ENCODE measurements at regions not wholly inside any gene's neighbourhood (a gene's known extent, or its start where the extent isn't known, plus 50 kb on each side); places are given as distances from the start of the nearest gene placed in this dataset.
A peak's percentile ranks its signal among the peaks of the same experiment; 100 is the strongest.
"Not testable (repeated sequence)": the region's sequence is repeated elsewhere in the genome, so short reads cannot be mapped to it uniquely, and the experiment has no call there.

DNA sequence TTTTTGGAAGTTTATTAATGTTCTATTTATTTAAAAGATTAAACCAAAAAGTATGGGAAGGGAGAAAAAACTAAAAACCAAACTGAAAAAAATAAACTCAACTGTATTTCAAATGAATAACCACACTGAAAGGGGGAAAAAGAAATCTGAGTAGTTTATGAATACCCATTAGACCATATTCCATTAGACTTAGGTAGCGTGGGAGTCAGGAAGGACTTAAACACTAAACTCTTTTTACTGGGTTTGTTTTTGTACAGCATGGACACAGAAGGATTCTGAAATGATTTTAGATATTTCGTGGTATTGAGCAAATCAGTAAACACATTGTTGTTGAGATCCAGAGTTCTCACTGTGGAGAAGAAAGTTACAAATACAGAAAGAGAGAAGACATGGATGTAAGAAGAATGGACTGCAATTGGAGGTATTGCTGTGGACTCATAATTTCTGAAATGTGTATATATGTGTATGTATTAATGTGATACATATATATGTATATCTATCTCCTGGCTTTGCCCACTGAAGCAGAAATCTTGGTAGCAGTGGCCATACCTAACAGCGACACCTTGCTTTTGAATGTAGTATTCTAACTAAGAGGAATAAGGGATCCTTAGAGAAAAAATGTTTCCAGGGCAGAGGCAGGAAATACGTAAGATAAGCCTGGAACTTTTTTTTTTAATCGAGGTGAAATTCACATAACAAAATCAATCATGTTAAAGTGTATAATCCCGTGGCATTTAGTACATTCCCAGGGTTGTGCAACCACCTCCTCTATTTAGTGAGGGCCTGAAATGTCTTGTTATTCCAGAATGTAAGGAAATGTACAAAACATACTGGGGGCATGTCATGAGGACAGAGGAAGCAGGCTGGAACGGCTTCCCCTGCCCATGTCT lies 228.8 kb downstream of the SMARCA2 start:
- no peak for DNase-seq (ENCODE audit: low spot score)

DNA sequence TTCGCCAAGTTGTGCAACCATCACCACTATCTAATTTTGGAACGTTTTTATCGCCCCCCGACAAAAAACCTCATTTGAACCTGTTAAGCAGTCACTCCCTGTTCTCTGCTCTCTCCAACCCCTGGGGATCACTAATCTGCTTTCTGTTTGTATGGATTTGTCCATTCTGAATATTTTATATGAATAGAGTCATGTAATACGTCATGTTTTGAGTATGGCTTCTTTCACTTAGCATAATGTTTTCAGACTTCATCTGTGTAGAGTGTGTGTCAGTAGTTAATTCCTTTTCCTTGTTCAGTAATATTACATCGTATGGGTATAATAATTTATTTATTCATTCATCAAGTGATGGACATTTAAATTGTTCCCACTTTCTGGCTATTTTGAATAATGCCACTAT lies 232.2 kb downstream of the SMARCA2 start:
- no peak for DNase-seq (ENCODE audit: low spot score)

DNA sequence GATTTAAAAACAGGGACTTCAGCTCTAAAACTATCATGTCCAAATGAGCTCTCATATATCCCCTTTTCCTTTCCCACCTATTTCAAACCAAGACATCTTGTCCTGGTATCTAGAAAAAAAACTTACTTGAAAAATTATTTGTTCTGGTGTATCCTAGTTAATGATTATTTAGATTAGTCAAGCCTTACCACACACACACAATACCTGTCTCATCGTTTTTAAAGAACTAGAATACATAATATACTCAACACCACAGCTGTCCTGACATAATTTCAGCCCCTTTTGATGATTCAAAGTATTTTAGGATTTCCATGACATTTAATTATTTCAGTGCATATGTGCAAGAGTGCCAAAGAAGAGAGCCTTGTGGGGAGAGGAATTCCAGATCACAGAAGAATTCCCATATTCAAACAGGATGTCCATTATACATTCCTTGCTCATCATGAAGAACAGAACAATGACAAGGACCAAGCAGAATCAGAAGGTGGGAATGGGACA lies 233.7 kb downstream of the SMARCA2 start:
- no peak for DNase-seq (ENCODE audit: low spot score)

DNA sequence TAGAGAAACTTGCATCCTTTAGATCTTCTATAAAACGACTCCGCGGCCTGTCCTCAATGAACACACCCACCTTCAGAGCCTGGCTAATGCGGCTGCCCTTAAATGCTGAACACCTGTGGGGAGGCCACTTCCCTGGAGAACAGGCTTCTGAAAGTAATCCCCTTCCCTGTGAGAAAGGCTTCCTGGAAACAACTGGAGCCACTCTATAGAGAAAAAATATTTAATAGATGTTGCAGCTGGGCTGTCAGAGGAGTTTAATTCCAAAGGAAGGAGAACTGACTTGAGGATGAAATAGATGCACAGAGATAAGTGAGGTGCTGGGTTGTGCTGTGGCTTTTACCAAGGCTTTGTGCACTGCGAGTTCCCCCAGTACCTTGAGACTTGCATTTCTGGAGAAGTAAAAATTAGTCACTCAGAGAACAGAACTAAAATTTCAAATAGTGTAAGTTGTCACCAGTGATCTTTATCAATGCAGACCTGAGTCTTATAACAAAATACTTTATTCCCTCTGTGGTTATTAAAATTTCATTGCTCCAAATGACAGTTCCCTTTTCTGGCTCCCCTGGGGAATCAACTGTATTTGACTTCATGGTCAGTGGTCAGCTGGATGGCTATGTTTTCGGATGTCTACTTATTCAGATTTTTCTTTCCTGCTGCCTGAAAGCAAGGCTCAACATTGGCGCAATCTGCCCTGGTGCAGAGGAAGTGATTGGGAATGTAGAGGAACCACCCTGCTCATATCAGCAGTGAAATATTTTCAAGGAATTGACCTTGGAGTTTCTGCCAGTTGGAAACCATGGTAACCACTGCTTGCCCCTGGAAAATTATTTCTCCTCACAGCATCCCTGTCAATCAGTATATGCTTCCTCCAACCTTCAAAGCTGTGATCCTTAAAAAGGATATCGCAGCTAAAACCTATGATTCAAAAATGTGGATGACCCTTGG lies 238.8 kb downstream of the SMARCA2 start:
- no peak for DNase-seq (ENCODE audit: low spot score)

DNA sequence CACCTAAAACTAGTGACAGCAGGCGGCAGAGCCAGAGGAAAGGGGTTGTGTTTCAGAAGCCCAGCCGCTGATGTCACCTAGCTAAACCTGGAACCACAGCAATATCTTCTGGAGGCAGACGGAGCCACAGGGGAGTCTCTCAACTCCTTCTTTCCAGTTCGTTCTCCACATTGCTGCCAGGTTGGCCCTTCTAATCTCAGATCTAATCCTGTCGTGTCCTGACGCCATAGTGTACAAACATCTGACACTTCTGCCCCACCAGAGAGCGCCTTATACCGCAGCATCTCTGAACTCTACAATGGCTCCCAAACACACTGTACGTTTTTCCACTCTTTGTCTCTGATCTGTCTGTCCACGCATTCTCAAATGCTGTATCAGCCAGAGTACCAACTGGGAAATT lies 240.0 kb downstream of the SMARCA2 start:
- no peak for DNase-seq (ENCODE audit: low spot score)

DNA sequence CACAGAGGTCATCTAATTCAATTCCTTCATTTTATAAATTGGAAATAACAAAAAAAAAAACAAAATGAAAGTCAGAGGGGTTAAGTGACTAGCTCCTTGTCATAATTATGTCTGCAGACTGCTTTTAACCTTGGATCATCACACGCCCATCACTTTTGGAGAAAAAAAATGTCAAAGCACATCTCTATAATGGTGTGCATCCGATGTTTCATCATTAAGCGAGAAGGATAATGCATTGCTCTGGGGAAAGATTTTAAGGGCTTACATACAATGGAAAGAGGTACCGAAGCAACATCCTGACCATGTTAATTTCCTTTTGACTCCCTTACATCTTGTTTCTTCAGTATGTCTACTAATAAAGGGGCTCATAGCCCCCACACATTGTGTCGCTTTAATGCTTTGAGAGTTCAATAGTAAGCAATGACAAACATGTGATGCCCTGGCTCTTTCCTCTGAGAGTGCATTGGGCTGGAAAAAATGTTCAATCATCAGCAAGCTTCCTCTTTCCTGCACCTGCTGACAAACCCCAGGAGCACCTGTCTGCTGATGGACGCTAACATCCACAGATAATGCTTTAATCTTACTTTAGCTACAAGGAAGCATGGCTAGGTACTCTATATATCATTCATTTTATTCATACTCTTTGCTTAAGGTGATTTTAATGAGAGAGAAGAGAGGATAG lies 242.2 kb downstream of the SMARCA2 start:
- no peak for DNase-seq (ENCODE audit: low spot score)

DNA sequence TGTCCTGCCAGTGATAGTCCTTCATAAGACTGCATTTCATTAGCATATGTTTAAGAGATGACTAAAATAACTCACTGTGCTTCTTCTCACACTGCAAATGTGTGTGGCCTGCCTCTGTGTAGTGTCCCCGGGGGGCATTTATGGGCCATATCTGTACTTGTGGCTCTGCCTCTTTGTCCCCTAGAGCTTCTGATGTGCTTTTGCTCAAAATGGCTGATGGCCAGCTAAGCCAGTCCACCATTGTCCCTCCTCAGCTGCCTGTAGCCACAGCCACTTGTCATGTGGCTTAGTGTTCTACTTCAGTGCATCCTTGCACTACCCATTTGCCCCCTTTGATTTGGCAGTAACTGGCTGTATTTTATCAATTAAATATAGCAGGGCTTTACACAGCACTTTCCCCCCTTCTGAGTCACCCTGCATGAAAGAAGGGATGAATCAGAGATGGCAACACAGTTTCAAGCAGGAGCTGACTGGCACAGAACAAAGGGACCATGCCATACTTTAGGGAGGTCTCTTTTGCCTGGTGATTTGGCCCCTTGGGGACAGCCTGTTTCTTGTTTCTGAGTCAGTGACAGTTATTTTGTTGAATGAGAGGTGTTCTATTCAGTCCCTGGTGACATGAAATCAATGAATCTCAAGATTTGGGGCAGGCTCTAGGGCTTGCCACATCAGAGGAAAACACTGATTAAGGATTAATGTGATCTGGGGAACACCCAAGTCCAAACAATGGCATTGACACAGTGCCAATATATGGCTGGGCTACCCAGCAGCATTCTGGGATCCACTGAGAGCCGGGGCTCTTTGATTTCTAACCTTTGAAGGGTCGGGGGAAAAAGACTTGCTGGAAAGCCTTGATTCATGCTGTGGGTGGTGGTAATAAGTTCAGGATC lies 245.5 kb downstream of the SMARCA2 start:
- DNase-seq (ENCODE audit: low spot score), result peak; percentile 59

DNA sequence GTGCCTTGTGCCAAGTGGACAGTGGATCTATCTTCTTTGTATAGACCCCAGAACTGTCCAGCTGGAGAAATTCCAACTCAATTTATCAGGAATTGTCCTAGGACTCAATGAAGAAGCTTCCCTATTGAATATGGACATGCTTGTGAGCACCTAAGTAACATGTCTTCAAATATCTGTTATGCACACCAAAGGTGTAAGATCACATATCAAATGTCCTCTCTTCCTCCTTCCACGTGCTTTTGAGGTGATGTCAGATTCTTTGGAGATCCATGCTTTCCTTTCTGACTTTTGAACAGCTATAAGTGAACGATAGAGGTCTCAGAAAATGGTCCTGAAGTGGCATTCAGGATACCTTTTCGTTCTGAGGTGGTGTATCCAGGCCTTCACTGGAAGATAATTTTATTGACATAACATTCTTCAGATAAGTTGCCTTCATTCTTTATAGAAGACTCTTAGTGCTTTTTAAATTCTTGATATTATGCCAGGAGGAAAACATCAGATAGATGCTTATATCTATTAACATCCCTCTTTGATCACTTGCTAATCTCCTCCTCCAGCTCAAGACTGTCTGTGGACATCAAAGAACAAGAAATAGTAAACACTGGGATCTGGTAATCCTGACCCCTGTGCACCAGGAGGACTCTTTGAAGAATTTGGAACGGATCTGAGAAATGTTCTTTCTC lies 246.4 kb downstream of the SMARCA2 start:
- DNase-seq (ENCODE audit: low spot score), result no peak

DNA sequence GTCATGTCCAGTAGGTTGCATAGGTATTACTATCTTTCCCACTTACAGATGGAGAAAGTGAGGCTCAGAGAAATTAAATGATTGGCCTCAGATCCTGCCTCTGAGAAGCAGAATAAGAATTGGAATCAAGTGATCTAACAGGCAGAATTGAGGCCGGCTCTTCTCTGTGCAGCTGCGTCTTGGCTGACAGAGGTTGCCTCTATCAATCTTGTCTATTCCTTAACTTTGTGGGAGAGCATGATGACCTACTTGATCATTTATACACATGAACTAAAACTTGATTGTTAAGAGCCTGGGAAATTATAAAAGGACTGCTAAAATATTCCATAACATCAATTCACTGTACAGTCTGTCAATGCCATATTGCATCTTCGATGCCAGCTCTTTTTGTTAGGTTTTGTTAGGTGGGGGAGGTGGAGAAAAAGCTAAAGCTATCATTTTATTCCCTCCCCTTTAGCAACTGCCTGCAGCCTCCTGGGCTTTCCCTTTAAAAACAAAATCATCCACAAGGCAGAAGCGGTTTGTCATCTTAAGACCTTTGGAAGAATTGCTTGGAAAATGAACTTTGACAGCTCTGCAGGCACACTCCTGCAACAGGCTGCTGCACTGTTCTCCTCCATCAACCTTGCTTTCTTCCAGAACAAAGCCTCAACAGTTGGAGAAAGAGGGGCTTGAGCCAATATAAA lies 247.4 kb downstream of the SMARCA2 start:
- DNase-seq (ENCODE audit: low spot score), result no peak

DNA sequence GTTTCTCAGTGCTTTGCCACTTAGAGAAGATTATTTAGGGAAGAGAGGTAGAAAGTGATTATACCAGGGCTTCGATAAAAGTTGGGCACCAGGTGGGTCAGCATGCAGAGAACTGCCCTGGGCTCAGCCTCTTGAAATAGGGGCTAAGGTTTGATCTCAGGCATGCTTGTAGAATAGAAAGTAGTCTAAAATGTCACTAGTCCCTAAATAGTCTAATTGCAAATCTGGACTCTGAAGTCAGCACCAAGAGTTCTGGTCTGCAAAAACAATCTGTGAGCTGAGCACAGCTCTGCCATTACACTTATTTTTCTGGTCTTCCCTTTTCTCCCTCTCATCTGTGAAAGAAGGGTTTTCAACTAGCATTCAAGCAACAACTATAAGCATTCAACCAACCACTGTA lies 248.0 kb downstream of the SMARCA2 start:
- no peak for DNase-seq (ENCODE audit: low spot score)

DNA sequence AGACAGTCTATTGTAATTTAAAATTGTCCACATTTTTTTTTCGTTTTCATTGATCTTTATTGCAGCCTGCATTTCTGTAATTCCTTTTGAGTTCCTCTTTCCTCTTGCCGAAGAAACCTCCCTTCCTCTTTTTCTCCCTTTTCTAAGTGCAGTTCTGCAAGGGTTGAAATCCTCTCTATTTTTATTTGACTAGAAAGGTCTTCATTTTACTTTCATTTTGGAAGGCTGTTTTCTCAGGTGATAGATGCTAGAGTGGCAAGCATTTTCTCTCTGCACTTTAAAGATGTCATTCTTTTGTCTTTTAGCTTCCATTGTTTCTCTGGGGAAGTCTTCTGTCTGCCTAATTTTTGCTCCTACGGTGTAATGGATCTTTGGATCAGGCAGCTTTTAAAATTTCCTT lies 248.5 kb downstream of the SMARCA2 start:
- no peak for DNase-seq (ENCODE audit: low spot score)

DNA sequence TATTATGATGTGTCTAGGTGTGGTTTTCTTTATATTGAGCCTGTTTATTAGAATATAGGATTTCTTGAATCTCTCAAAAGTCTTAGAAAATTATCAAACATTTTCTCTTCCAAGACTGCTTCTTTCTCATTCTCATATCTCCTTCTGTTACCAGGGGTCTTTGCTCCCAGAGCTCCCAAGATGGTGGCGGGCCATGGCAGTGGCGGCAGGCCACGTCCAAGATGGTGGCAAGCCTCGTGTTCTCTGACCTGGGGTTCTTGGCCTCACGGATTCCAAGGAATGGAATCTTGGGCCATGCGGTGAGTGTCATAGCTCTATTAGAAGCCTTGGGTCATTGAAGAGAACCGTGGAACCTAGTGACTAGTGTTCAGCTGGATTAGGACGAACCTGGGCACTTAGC lies 248.9 kb downstream of the SMARCA2 start:
- no peak for DNase-seq (ENCODE audit: low spot score)

DNA sequence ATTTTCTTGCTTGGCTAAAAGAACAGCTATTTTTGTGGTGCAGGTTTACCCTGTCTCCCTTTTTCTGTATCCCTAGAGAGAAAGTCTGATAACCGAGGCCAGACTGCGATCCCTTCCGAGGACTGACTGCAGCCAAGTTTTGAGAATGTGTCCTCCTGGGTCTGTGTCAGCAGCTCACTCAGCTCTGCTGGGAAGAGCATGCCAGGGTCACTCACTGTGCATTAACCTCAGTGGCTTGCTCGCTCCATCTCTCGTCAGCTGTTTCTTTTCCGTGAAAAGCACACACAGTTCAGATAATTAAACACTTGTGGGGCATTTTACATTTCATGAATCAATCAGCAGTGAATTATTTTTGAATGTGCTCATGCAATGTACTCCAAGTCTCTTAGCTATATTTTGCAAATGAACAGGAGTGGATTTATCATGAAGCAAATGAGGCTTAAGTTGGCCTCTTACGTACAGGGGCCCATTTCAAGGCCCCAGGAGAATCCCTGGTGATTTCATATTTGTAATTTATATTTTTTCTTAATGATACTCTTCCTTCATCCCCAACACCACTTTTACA lies 252.1 kb downstream of the SMARCA2 start:
- DNase-seq (ENCODE audit: low spot score), result peak; percentile 55

DNA sequence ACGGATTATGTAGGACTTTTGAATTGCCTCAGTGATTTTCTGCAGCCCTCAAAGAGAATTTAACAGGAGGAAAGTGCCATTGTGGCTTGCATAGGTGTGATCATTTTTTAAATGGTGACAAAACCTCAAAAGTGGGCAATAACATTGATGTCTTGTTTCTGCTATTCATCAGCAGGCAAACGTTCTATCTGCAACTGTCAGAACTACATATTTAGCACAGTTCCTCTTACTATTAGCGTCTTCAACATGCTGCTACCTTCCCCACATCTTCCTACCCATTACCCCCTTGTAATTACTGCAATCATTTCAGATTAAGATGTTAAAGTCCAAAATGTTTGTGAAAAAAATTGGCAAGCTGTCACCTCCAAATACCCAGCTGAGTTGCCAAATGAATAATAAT lies 254.6 kb downstream of the SMARCA2 start:
- DNase-seq (ENCODE audit: low spot score), result no peak

DNA sequence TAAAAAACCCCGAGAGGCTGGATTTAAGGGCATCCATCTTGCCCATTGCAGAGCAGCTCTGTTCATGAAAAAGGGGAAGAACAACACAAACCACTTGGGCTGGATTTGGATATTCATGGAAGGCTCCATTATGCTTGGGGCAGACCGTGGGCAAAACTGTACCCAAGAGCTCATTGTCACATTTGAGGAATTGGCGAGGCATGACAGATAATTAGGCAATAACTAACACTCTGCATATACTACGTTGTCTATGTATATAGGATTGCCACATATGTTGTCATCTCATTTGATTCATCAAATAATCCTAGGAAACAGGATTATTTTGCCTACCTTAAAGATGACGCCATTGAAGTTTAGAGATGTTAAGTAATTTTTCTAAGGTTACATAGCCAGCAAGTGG lies 255.4 kb downstream of the SMARCA2 start:
- DNase-seq (ENCODE audit: low spot score), result no peak

DNA sequence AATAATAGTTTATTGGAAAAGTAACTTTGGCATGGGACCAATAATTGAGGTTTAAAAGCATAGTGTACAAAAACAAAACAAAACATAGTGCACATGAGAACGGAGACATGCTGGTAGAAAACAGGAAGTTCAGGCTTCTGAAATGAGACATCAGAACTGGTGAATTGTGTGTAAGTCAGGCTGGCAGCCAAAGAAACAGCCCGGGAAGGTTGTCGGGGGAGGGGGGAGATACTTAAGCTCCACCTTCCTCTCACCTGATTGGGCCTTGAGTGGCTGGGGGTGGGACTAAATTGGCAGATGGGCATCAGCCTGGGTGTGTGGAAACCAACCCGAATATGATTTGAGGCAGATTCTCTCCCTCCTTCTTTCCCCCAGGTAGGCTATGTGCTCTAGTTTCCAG lies 256.3 kb downstream of the SMARCA2 start:
- DNase-seq (ENCODE audit: low spot score), result no peak

DNA sequence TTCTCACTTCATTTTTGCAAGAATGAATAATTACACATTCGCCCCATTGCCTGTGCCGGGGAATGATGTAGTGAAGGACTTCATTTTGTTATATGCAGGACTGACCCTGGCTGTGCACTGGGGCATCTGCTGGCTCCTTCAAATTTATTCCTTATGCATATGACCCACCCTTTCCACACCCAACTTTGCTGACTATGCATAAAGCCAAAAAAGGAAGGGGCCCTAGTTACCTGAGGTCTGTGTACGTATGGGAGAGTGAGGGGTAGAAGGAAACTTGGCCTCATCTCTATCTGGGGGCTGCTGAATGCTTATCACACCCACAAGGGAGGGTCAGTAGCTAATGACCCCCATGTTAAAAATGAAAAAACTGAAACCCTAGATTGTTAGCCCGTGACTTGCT lies 259.6 kb downstream of the SMARCA2 start:
- DNase-seq (ENCODE audit: low spot score), result no peak

DNA sequence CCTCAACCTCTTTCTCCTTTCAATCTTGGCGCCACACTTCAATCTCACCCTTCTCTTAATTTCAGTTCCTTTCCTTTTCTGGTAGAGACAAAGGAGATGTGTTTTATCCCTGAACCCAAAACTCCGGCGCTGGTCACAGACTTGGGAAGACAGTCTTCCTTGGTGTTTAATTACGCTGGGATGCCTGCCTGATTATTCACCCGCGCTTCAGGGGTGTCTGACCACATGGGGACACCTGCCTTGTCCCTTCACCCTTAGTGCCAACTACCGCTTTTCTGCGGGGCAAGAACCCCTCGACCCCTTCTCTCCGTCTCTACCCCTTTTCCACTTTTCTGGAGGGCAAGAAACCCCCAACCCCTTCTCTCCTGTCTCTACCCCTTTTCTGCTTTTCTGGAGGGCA lies 261.1 kb downstream of the SMARCA2 start:
- no peak for DNase-seq (ENCODE audit: low spot score)

DNA sequence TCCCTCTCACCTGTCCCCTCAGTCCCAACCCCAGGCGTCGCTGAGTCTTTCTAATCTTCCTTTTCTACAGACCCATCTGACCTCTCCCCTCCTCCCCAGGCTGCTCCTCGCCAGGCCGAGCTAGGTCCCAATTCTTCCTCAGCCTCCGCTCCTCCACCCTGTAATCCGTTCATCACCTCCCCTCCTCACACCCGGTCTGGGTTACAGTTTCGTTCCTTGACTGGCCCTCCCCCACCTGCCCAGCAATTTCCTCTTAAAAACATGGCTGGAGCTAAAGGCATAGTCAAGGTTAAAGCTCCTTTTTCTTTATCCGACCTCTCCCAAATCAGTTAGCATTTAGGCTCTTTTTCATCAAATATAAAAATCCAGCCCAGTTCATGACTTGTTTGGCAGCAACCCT lies 262.0 kb downstream of the SMARCA2 start:
- not testable (repeated sequence) for DNase-seq (ENCODE audit: low spot score)

DNA sequence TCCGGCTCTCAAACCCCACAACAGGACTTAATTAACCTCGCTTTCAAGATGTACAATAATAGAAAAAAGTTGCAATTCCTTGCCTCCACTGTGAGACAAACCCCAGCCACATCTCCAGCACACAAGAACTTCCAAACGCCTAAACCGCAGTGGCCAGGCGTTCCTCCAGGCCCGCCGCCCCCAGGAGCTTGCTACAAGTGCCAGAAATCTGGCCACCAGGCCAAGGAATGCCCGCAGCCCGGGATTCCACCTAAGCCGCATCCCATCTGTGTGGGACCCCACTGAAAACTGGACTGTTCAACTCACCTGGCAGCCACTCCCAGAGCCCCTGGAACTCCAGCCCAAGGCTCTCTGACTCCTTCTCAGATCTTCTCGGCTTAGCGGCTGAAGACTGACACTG lies 262.5 kb downstream of the SMARCA2 start:
- not testable (repeated sequence) for DNase-seq (ENCODE audit: low spot score)

All from GM03348 (cell line).